ENCODE measurements at regions not wholly inside any gene's neighbourhood (a gene's known extent, or its start where the extent isn't known, plus 50 kb on each side); places are given as distances from the start of the nearest gene placed in this dataset.
"Not testable (repeated sequence)": the region's sequence is repeated elsewhere in the genome, so short reads cannot be mapped to it uniquely, and the experiment has no call there.

DNA sequence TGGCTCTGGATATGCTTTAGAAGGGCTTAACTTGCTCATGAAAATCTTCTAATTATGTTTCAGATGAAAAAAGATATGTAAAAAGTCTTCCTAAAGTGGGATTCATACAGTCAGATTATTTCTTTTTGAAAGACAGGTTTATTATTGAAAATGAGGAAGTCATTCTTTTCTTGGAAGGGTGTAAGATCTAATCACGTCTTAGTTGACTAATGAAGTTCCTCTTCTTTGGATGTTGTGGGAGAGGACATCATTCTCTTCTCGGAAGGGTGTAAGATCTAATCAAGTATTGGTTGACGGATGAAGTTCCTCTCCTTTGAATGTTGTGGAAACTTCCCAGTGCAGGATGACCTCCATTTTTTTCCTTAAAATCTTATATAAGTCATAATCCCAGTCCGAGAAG, 74.9 kb downstream of the ALG10 start:
- no peak for DNase-seq

DNA sequence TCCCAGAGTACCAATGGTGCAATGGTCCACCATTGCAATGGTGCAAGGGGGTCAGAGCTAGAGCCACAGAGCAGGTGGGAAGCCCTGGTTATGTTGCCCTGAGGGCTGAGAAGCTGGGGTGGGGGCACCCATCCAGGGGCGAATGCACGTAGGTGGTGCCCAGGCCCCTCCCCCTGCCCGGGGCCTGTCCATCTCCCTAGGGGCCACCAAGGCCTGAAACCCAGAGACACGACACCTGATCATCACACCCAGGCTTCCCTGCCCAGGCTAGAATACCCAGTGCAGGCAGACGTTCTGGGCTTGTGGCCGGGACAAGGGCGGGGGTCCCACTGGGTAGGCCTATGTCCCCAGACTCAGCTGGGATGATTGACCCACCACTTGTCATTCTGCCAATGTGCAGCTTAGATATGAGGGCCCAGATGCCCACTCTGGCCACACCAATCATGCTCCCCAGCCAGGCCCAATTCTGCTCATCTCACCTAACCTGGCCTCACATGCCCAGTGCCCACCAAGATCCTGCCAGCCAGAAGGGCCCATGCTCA, 83.2 kb downstream of the ALG10 start:
- no peak for DNase-seq

DNA sequence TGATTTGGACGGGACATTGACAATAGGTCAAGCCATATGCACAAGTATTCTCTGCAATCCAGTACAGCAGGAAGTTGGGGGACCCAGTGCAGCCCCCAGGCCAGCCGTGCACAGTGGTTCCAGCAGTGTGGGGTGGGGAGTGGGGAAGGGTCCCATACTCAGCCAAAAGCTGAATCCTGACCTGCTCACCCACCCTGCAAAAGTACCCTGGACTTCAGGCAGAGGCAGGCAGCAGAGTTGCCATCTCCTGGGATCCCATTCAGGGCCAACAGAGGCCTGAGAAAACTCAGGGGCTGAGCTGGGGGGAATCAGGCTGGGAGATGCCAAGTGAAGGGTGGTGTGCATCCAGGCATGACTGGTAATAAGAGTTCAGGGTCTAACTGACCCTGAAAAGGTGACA, 83.9 kb downstream of the ALG10 start:
- no peak for DNase-seq

- no peak for DNase-seq
These were observed 84.7 kb downstream of the ALG10 start for GRCh38 chr12:34107016-34107415.

DNA sequence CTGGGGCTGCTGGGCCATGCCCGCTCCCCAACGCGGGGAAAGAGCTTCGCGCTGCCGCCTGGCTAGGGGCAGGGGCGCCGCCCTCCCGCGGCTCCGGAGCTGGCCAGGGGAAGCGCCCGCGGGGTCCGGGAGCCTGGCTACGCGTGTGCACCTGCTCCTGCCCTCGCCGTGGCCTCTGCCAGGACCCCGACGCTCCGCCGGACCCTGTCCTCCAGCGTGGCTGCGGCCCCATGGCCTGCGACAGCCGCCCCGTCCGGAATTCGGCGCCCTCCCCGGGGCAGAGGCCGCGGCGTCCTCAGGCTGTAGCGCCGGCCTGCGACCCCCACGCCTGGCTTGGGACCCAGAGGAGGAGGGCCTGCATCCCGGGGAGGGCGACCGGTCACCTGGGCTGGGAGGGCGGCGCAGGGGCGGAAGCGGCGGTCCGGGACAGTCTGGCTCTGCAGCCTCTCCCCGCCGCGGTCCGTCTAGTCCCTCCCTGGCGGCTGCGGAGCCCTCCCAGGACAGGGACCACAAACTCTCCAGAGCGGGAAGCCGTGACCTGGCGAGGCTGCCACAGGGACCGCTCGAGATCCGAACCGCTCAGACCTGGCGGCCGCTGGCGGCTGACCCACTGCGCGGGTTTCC, 85.6 kb downstream of the ALG10 start:
- DNase-seq, result no peak

DNA sequence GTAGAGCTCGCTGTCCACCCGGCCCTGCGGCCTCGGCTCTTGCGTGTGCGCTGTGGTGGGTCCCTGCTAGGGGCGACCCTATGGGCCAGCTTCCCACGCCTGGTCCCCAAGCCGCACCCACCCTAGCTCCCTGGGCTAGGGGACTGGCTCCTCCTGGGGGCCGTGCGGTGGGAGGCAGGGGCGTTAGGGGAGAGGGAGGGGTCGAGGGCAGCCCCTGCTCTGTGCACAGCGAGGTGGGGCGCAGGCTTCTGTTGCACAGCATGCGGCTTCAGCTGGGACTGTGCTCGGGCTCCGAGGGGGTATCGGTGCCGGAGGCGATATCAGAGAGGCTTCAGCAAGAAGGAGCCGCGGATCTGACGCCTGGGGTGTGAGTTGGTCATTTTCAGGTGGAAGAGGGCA, 86.1 kb downstream of the ALG10 start:
- no peak for DNase-seq

DNA sequence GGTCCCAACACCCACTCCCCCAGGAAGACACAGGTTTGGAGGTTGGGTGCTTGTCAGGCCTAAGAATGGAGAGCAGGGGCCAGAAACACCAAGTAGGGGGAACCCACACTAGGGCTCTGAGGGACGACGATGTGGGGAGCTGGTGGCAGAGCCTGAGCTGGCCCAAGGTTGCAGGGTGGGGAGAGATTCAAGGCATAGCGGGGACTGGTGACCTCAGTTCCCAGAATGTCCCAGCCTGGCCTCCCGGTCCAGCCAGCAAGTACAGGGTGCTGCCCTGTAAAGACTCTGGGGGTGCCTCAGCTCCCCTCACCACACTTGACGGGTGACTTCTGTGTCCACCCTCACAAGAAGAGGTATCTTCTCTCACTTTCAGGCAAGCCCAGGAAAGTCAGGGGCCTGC, 86.7 kb downstream of the ALG10 start:
- no peak for DNase-seq

- no peak for DNase-seq
These were observed 87.1 kb downstream of the ALG10 start for GRCh38 chr12:34109390-34109789.

GRCh38 chr12:34109909-34110531, 87.7 kb downstream of the ALG10 start:
- DNase-seq, result not testable (repeated sequence)

GRCh38 chr12:34119366-34119765, 97.1 kb downstream of the ALG10 start:
- DNase-seq, result no peak

GRCh38 chr12:34121360-34121759, 99.1 kb downstream of the ALG10 start:
- no peak for DNase-seq

- DNase-seq, result peak; percentile 3
These were observed 100.8 kb downstream of the ALG10 start for GRCh38 chr12:34123092-34123491.

- no peak for DNase-seq
These were observed 102.3 kb downstream of the ALG10 start for GRCh38 chr12:34124608-34125007.

DNA sequence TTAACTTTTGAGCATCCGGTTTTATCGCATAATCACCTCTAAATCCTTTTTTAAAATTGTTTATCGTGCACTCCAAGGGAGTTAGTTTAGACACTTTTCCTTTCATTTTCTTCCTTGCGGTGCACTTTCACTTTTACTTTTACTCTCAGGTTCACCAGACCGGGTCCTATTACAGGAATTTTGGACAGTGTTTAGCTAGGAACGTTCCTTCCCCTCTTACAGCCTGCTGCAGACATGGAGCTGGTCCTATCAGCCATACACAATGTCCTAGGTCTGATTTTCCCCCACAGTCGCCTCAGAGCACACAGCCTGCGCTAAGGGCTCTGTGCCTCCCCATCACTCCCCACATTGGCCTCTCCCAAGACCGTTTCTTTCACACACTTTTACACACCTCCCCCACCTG, 103.9 kb downstream of the ALG10 start:
- DNase-seq, result no peak

- no peak for DNase-seq
These were observed 104.5 kb downstream of the ALG10 start for GRCh38 chr12:34126805-34127204.

GRCh38 chr12:34127379-34127778, 105.1 kb downstream of the ALG10 start:
- not testable (repeated sequence) for DNase-seq

DNA sequence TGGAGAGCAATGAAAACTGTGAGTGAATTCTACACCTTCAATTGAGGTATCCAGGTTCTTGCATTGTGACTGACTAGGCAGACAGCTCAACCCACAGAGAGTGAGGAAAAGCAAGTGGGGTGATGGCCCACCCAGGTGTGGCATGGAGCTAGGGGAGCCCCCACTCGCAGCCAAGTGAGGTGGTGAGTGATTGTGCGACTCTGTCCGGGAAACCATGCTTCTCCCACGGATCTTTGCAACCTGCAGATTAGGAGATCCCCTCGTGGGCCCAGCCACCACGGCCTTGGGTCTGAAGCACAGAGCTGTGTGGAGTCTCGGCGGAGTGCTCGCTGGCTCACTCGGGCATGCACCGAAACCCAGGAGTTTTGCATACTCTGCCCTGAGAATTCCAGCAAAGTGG, 120.1 kb downstream of the ALG10 start:
- DNase-seq, result no peak

GRCh38 chr12:34151019-34151418, 128.7 kb downstream of the ALG10 start:
- no peak for DNase-seq

- DNase-seq, result no peak
These were observed 141.1 kb downstream of the ALG10 start for GRCh38 chr12:34163443-34163842.

- DNase-seq, result no peak
These were observed 144.2 kb downstream of the ALG10 start for GRCh38 chr12:34166427-34167060.

GRCh38 chr12:34168507-34168906, 146.2 kb downstream of the ALG10 start:
- DNase-seq, result not testable (repeated sequence)

DNA sequence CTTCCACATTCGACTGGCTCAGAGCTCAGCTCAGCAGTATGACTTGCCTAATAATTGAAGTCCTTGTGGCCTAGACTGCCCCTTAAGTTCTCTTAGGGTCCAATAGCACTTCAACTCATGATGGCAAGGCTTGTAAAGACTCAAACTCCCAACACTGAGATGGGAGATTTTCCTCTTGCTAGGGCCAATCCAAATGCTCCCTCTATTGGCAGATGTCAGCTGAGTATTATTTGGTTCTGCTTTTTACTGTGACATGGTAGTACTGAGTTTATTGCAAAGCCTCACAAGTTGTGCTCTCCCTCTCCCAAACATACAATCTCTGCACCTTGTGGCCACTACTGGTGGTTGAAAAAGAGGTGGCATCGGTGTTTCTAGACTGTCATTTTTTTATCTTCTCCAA, 164.2 kb downstream of the ALG10 start:
- DNase-seq, result no peak

- no peak for DNase-seq
These were observed 166.7 kb downstream of the ALG10 start for GRCh38 chr12:34188974-34189373.

DNA sequence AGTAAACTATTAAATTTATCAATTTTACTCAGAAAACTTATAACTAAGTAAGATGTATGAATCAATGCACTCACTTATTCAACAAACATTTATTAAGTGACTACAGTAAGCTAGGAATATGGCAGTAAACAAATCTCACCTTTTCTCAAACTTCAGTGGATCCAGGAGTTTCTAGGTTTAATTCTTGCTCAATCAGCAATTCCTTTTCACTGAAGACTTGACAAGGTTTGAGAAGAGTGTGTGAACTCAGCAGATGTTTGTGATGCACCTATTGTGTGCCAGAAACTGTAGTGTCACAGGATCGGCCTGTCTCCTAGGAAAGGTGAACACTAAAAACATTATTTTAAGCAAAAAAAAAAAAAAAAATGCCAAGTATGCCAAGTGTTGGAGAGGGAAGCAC, 167.8 kb downstream of the ALG10 start:
- no peak for DNase-seq

Data from fibroblast of skin of right quadriceps (primary cell).